K562 (cell line): ENCODE measurements at regions not wholly inside any gene's neighbourhood (a gene's known extent, or its start where the extent isn't known, plus 50 kb on each side); places are given as distances from the start of the nearest gene placed in this dataset.

Experiments
- NBN ChIP-seq: fragments of 450-650 bp; IDR thresholded peaks from 2 replicates; pipeline ENCODE4 v1.6.1; 2016; ENCODE audit warnings: low read depth, mild to moderate bottlenecking
- SREBF2 ChIP-seq: sonication (generic); formaldehyde crosslinking; IDR thresholded peaks from 2 replicates; pipeline ENCODE4 v1.4.0; 2020; ENCODE audit warnings: mild to moderate bottlenecking, missing genetic modification reagents
- USF1 ChIP-seq: sonication (generic); formaldehyde crosslinking; IDR thresholded peaks from 2 replicates; pipeline ENCODE4 v1.9.0; 2022; ENCODE audit warnings: mild to moderate bottlenecking, missing genetic modification reagents
- YY1 ChIP-seq, 3 experiments: IDR thresholded peaks; 2 replicates each; pipeline ENCODE4 v1.6.1; 2011; ENCODE audit warnings: low read length in 2 of 3, mild to moderate bottlenecking in 2 of 3, moderate library complexity in 2 of 3, borderline replicate concordance in 1 of 3, control low read depth in 1 of 3, low read depth in 1 of 3; ENCODE audit not compliant: insufficient read depth in 3 of 3, insufficient replicate concordance in 2 of 3, control insufficient read depth in 1 of 3, insufficient read length in 1 of 3; ENCODE audit errors: extremely low read depth in 1 of 3

- TF ChIP-seq NBN: no peak
- TF ChIP-seq USF1 (CRISPR knock-in tag): no peak
- TF ChIP-seq SREBF2 (CRISPR knock-in tag): no peak
- TF ChIP-seq YY1 (IDR thresholded peaks at IDR 0.05; ENCODE audit: borderline replicate concordance in 1 of 3, control insufficient read depth in 1 of 3, extremely low read depth in 1 of 3, insufficient read depth in 3 of 3, insufficient read length in 1 of 3, insufficient replicate concordance in 2 of 3, low read depth in 1 of 3, low read length in 2 of 3): no peak
Observed at GRCh38 chr18:28692337-28692736, 515.4 kb upstream of the CDH2 start.
